ENCODE measurements at regions not wholly inside any gene's neighbourhood (a gene's known extent, or its start where the extent isn't known, plus 50 kb on each side); places are given as distances from the start of the nearest gene placed in this dataset.

DNA sequence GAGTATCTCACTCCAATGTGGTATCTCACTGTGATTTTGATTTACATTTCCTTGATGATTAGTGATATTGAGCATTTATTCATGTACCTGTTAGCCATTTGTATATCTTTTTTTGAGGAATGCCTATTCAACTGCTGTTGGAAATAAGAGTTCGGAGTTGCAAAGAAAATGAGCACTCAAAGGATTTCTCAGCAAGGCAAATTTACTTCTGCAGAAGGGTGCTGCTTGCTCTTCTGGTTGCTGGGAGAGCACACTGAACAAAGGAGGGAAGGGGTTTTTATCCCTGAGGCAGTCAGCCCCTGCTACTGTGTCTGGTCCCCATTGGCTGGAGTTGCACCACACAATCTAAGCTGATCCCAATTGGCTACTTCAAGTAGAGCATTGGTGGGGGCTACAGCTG lies 822.4 kb upstream of the ADGRB3 start:
- H3K4me1 ChIP-seq (replicated peaks in 1 of 2; ENCODE audit: control insufficient read depth in 2 of 2, insufficient read depth in 2 of 2, low read length in 2 of 2): no peaks in the 10 kb centered on the region; a peak in 1 of 5 replicates
- no peaks in the 10 kb centered on the region for H3K9me1 ChIP-seq (ENCODE audit: control insufficient read depth, insufficient read depth, low read length)
- no peak overlapping the region for H3K9ac ChIP-seq (ENCODE audit: insufficient read depth in 1 of 2, low read depth in 2 of 2, low read length in 2 of 2)
- no peak overlapping the region for H3K27ac ChIP-seq (ENCODE audit: extremely low read depth, low read depth, low read length)
- TF ChIP-seq ZNF239 (CRISPR knock-in tag; IDR thresholded peaks at IDR 0.05) (no peak), CBX3 (IDR thresholded peaks at IDR 0.05; ENCODE audit: borderline replicate concordance in 1 of 2, low read length in 2 of 2) (peak in 1 of 2 experiments; percentile 98; a peak in 2 of 3 replicates), ZNF561 (CRISPR knock-in tag; conservative IDR thresholded peaks at IDR 0.05) (peak; percentile 86), ZEB2 (IDR thresholded peaks at IDR 0.05) (peak; percentile 64; the same call in 1 of the 2 replicates), DNMT1 (IDR thresholded peaks at IDR 0.05) (no peak), CBX5 (IDR thresholded peaks at IDR 0.05; ENCODE audit: borderline replicate concordance, low read depth) (peak; percentile 96), TEAD4 (IDR thresholded peaks at IDR 0.05; ENCODE audit: low read length) (no peak), TEAD4 (CRISPR knock-in tag; IDR thresholded peaks at IDR 0.05; ENCODE audit: borderline replicate concordance) (no peak), HOXB6 (CRISPR knock-in tag; IDR thresholded peaks at IDR 0.05; ENCODE audit: borderline replicate concordance) (no peak), TRIM28 (IDR thresholded peaks at IDR 0.05) (peak; percentile 94), TRIM24 (IDR thresholded peaks at IDR 0.05) (peak in 1 of 2 experiments; percentile 58; a peak in 1 of 4 replicates), CBX1 (IDR thresholded peaks at IDR 0.05; ENCODE audit: low read depth) (0 out of 2 replicates have a peak, but pooled peaks have one; percentile 30)
- TF ChIP-seq, protein P1, sequence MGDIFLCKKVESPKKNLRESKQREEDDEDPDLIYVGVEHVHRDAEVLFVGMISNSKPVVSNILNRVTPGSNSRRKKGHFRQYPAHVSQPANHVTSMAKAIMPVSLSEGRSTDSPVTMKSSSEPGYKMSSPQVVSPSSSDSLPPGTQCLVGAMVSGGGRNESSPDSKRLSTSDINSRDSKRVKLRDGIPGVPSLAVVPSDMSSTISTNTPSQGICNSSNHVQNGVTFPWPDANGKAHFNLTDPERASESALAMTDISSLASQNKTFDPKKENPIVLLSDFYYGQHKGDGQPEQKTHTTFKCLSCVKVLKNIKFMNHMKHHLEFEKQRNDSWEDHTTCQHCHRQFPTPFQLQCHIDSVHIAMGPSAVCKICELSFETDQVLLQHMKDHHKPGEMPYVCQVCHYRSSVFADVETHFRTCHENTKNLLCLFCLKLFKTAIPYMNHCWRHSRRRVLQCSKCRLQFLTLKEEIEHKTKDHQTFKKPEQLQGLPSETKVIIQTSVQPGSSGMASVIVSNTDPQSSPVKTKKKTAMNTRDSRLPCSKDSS (IDR thresholded peaks at IDR 0.05; ENCODE audit: low read depth, partially characterized antibody): peak; percentile 99
- no TSS peak for BruUV-seq (replicated peaks)
- H3K4me2 ChIP-seq (ENCODE audit: insufficient read depth, low read length): no peak overlapping the region
- 92% methylated on average over 1 of the region's 1 CpG for WGBS (ENCODE audit: insufficient coverage, low coverage, missing lambda C conversion rate)
- DNase-seq (ENCODE audit: extremely low read depth in 1 of 4, low spot score in 3 of 4) (no peak), FAIRE-seq (no peak), ATAC-seq (no peak)
- in situ Hi-C loops (cut with MboI): no loop called here
- intact Hi-C loops (cut with micrococcal nuclease): no loop called here
- peaks cover 7% of the 10 kb centered on the region for H3K9me3 ChIP-seq (replicated peaks; ENCODE audit: control insufficient read depth, insufficient read depth, low read depth, low read length)
- H2AFZ ChIP-seq (ENCODE audit: low read depth, low read length): no peak overlapping the region
- CTCF ChIA-PET (ENCODE audit: low intra/inter-chr PET ratio): no interaction called here
- no peak overlapping the region for H3K4me3 ChIP-seq
- no peaks in the 10 kb centered on the region for H3K27me3 ChIP-seq (ENCODE audit: control insufficient read depth in 2 of 2, insufficient read depth in 2 of 2, low read length in 2 of 2)
- no peaks in the 10 kb centered on the region for H3K79me2 ChIP-seq (ENCODE audit: control insufficient read depth, insufficient read depth, low read length)
- POLR2A ChIA-PET: no interaction called here
- H4K20me1 ChIP-seq (replicated peaks; ENCODE audit: control insufficient read depth, insufficient read depth, low read length): no peaks in the 10 kb centered on the region
- no peaks in the 10 kb centered on the region for H3K36me3 ChIP-seq (ENCODE audit: control insufficient read depth, insufficient read depth, low read length)

Measured in K562 (cell line).